ENCODE measurements at regions not wholly inside any gene's neighbourhood (a gene's known extent, or its start where the extent isn't known, plus 50 kb on each side); places are given as distances from the start of the nearest gene placed in this dataset.

- no peak for TF ChIP-seq CTCF (IDR thresholded peaks at IDR 0.05)
- no peak for TF ChIP-seq POLR2AphosphoS5 (IDR thresholded peaks at IDR 0.05)
- no peak for TF ChIP-seq POLR2A (IDR thresholded peaks at IDR 0.05)
Observed at GRCh38 chr18:76594966-76595365, 99.9 kb upstream of the ZNF516 start.

All from sigmoid colon (tissue), 4 donors.